ENCODE measurements at regions not wholly inside any gene's neighbourhood (a gene's known extent, or its start where the extent isn't known, plus 50 kb on each side); places are given as distances from the start of the nearest gene placed in this dataset.

GRCh38 chrX:82092307-82092706, 890.4 kb downstream of the SH3BGRL start:
- Histone ChIP-seq H3K27ac (ENCODE audit: low read depth, low read length) (no peak overlapping the region), H3K27me3 (ENCODE audit: insufficient read depth, low read length, poor library complexity, severe bottlenecking) (no peaks in the 10 kb centered on the region), H3K4me3 (ENCODE audit: low read length) (no peak overlapping the region), H3K9me3 (ENCODE audit: low read length) (no peaks in the 10 kb centered on the region), H3K36me3 (ENCODE audit: insufficient read depth, low read length) (no peaks in the 10 kb centered on the region), H3K4me1 (ENCODE audit: insufficient read depth, low read length) (no peaks in the 10 kb centered on the region)
- Mint-ChIP-seq H3K27ac (peak overlapping the region in 5 of 8 donors; percentile 30 to 76 (median 34)), H3K4me3 (peak overlapping the region in 1 of 7 donors; percentile 1), H3K27me3 (peaks cover 0 to 1% of the 10 kb centered on the region in 2 donors), H3K36me3 (no peaks in the 10 kb centered on the region), H3K4me1 (peaks cover 17 to 42% (median 20%) of the 10 kb centered on the region in 3 donors), H3K9me3 (no peaks in the 10 kb centered on the region)
- ChIA-PET CTCF (no interaction called here), POLR2A (no interaction called here)
- no peak for DNase-seq

- Mint-ChIP-seq H3K27me3 (peaks cover 0 to 6% of the 10 kb centered on the region in 2 donors), H3K27ac (peak overlapping the region in 1 of 8 donors; percentile 33), H3K9me3 (peaks cover 0 to 1% (median 0%) of the 10 kb centered on the region in 5 donors), H3K4me3 (no peak overlapping the region), H3K4me1 (peaks cover 9 to 31% (median 14%) of the 10 kb centered on the region in 3 donors), H3K36me3 (no peaks in the 10 kb centered on the region)
- H3K36me3 ChIP-seq (ENCODE audit: insufficient read depth, low read length) = no peaks in the 10 kb centered on the region
- no peak overlapping the region for H3K4me3 ChIP-seq (ENCODE audit: low read length)
- H3K27ac ChIP-seq (ENCODE audit: low read depth, low read length) = no peak overlapping the region
- no peaks in the 10 kb centered on the region for H3K9me3 ChIP-seq (ENCODE audit: low read length)
- H3K4me1 ChIP-seq (ENCODE audit: insufficient read depth, low read length) = peaks cover 4% of the 10 kb centered on the region
- ChIA-PET POLR2A (no interaction called here), CTCF (no interaction called here)
- no peak for DNase-seq
- H3K27me3 ChIP-seq (ENCODE audit: insufficient read depth, low read length, poor library complexity, severe bottlenecking) = no peaks in the 10 kb centered on the region
These were observed 923.2 kb downstream of the SH3BGRL start for GRCh38 chrX:82125103-82125502.

- ChIA-PET CTCF (no interaction called here), POLR2A (no interaction called here)
- Histone ChIP-seq H3K9me3 (ENCODE audit: low read length) (no peaks in the 10 kb centered on the region), H3K27me3 (ENCODE audit: insufficient read depth, low read length, poor library complexity, severe bottlenecking) (no peaks in the 10 kb centered on the region), H3K36me3 (ENCODE audit: insufficient read depth, low read length) (no peaks in the 10 kb centered on the region), H3K27ac (ENCODE audit: low read depth, low read length) (no peak overlapping the region), H3K4me3 (ENCODE audit: low read length) (peak overlapping the region; percentile 8), H3K4me1 (ENCODE audit: insufficient read depth, low read length) (peaks cover 4% of the 10 kb centered on the region)
- Mint-ChIP-seq H3K4me1 (peaks cover 9 to 31% (median 16%) of the 10 kb centered on the region in 3 donors), H3K4me3 (peak overlapping the region in 6 of 7 donors; percentile 8 to 68 (median 38)), H3K27me3 (peaks cover 0 to 2% of the 10 kb centered on the region in 2 donors), H3K36me3 (no peaks in the 10 kb centered on the region), H3K9me3 (peaks cover 0 to 5% (median 2%) of the 10 kb centered on the region in 5 donors), H3K27ac (peak overlapping the region in 3 of 8 donors; percentile 5 to 89 (median 54))
- DNase-seq = peak in 1 of 5 donors; percentile 26
These were observed 925.6 kb downstream of the SH3BGRL start for GRCh38 chrX:82127228-82128123.

- ChIA-PET CTCF (no interaction called here), POLR2A (no interaction called here)
- Histone ChIP-seq H3K4me3 (ENCODE audit: low read length) (no peak overlapping the region), H3K27me3 (ENCODE audit: insufficient read depth, low read length, poor library complexity, severe bottlenecking) (no peaks in the 10 kb centered on the region), H3K36me3 (ENCODE audit: insufficient read depth, low read length) (no peaks in the 10 kb centered on the region), H3K27ac (ENCODE audit: low read depth, low read length) (no peak overlapping the region), H3K4me1 (ENCODE audit: insufficient read depth, low read length) (no peaks in the 10 kb centered on the region), H3K9me3 (ENCODE audit: low read length) (no peaks in the 10 kb centered on the region)
- Mint-ChIP-seq H3K36me3 (peaks cover 0 to 4% (median 2%) of the 10 kb centered on the region in 3 donors), H3K4me1 (peaks cover 9 to 16% (median 12%) of the 10 kb centered on the region in 3 donors), H3K27me3 (peaks cover 0 to 4% of the 10 kb centered on the region in 2 donors), H3K9me3 (peaks cover 10 to 18% (median 14%) of the 10 kb centered on the region in 5 donors), H3K27ac (peak overlapping the region in 3 of 8 donors; percentile 25 to 48 (median 32)), H3K4me3 (peak overlapping the region in 2 of 7 donors; percentile 30 to 33)
- no peak for DNase-seq
These were observed 932.5 kb downstream of the SH3BGRL start for GRCh38 chrX:82134378-82134777.

GRCh38 chrX:82141942-82142341, 940.0 kb downstream of the SH3BGRL start:
- DNase-seq = peak; percentile 1 to 71 (median 53)
- Mint-ChIP-seq H3K4me1 (peaks cover 22 to 28% (median 26%) of the 10 kb centered on the region in 3 donors), H3K4me3 (peak overlapping the region in 6 of 7 donors; percentile 3 to 81 (median 64)), H3K9me3 (peaks cover 0 to 12% (median 2%) of the 10 kb centered on the region in 5 donors), H3K27ac (peak overlapping the region in 2 of 8 donors; percentile 48 to 89), H3K36me3 (peaks cover 0 to 4% (median 0%) of the 10 kb centered on the region in 3 donors), H3K27me3 (peaks cover 0 to 5% of the 10 kb centered on the region in 2 donors)
- Histone ChIP-seq H3K9me3 (ENCODE audit: low read length) (no peaks in the 10 kb centered on the region), H3K4me1 (ENCODE audit: insufficient read depth, low read length) (peaks cover 19% of the 10 kb centered on the region), H3K36me3 (ENCODE audit: insufficient read depth, low read length) (no peaks in the 10 kb centered on the region), H3K27me3 (ENCODE audit: insufficient read depth, low read length, poor library complexity, severe bottlenecking) (no peaks in the 10 kb centered on the region), H3K4me3 (ENCODE audit: low read length) (no peak overlapping the region), H3K27ac (ENCODE audit: low read depth, low read length) (no peak overlapping the region)
- ChIA-PET CTCF (no interaction called here), POLR2A (no interaction called here)

- Mint-ChIP-seq H3K4me3 (no peak overlapping the region), H3K36me3 (no peaks in the 10 kb centered on the region), H3K27me3 (peaks cover 0 to 6% of the 10 kb centered on the region in 2 donors), H3K9me3 (peaks cover 0 to 9% (median 7%) of the 10 kb centered on the region in 5 donors), H3K27ac (no peak overlapping the region), H3K4me1 (no peaks in the 10 kb centered on the region)
- Histone ChIP-seq H3K27me3 (ENCODE audit: insufficient read depth, low read length, poor library complexity, severe bottlenecking) (no peaks in the 10 kb centered on the region), H3K4me3 (ENCODE audit: low read length) (no peak overlapping the region), H3K27ac (ENCODE audit: low read depth, low read length) (no peak overlapping the region), H3K9me3 (ENCODE audit: low read length) (no peaks in the 10 kb centered on the region), H3K4me1 (ENCODE audit: insufficient read depth, low read length) (no peaks in the 10 kb centered on the region), H3K36me3 (ENCODE audit: insufficient read depth, low read length) (no peaks in the 10 kb centered on the region)
- CTCF ChIA-PET = no interaction called here
- DNase-seq = no peak
- POLR2A ChIA-PET = no interaction called here
These were observed 959.3 kb downstream of the SH3BGRL start for GRCh38 chrX:82161195-82161594.

GRCh38 chrX:82163701-82164100, 961.8 kb downstream of the SH3BGRL start:
- H3K27me3 Mint-ChIP-seq = peaks cover 0 to 11% of the 10 kb centered on the region in 2 donors
- DNase-seq = no peak
- peaks cover 3 to 11% (median 7%) of the 10 kb centered on the region in 5 donors for H3K9me3 Mint-ChIP-seq
- H3K4me1 ChIP-seq (ENCODE audit: insufficient read depth, low read length) = no peaks in the 10 kb centered on the region
- H3K27me3 ChIP-seq (ENCODE audit: insufficient read depth, low read length, poor library complexity, severe bottlenecking) = no peaks in the 10 kb centered on the region
- H3K36me3 ChIP-seq (ENCODE audit: insufficient read depth, low read length) = no peaks in the 10 kb centered on the region
- no peak overlapping the region for H3K27ac ChIP-seq (ENCODE audit: low read depth, low read length)
- no peaks in the 10 kb centered on the region for H3K4me1 Mint-ChIP-seq
- no peaks in the 10 kb centered on the region for H3K9me3 ChIP-seq (ENCODE audit: low read length)
- H3K36me3 Mint-ChIP-seq = no peaks in the 10 kb centered on the region
- H3K4me3 ChIP-seq (ENCODE audit: low read length) = no peak overlapping the region
- no peak overlapping the region for H3K4me3 Mint-ChIP-seq
- no peak overlapping the region for H3K27ac Mint-ChIP-seq
- CTCF ChIA-PET = no interaction called here
- POLR2A ChIA-PET = no interaction called here

- CTCF ChIA-PET = no interaction called here
- H3K36me3 Mint-ChIP-seq = no peaks in the 10 kb centered on the region
- H3K9me3 Mint-ChIP-seq = peaks cover 0 to 3% (median 0%) of the 10 kb centered on the region in 5 donors
- no peak overlapping the region for H3K4me3 ChIP-seq (ENCODE audit: low read length)
- POLR2A ChIA-PET = no interaction called here
- H3K4me3 Mint-ChIP-seq = no peak overlapping the region
- H3K27me3 ChIP-seq (ENCODE audit: insufficient read depth, low read length, poor library complexity, severe bottlenecking) = no peaks in the 10 kb centered on the region
- H3K27ac Mint-ChIP-seq = no peak overlapping the region
- H3K27ac ChIP-seq (ENCODE audit: low read depth, low read length) = no peak overlapping the region
- DNase-seq = no peak
- no peaks in the 10 kb centered on the region for H3K9me3 ChIP-seq (ENCODE audit: low read length)
- peaks cover 0 to 5% of the 10 kb centered on the region in 2 donors for H3K27me3 Mint-ChIP-seq
- H3K4me1 Mint-ChIP-seq = no peaks in the 10 kb centered on the region
- H3K36me3 ChIP-seq (ENCODE audit: insufficient read depth, low read length) = no peaks in the 10 kb centered on the region
- H3K4me1 ChIP-seq (ENCODE audit: insufficient read depth, low read length) = no peaks in the 10 kb centered on the region
These were observed 995.0 kb downstream of the SH3BGRL start for GRCh38 chrX:82196866-82197265.
